Neural progenitor cell (in vitro differentiated cells): ENCODE measurements at regions not wholly inside any gene's neighbourhood (a gene's known extent, or its start where the extent isn't known, plus 50 kb on each side); places are given as distances from the start of the nearest gene placed in this dataset.

Experiments
- DNase-seq: peaks from one replicate; pipeline ENCODE4 v3.0.0-alpha.2; 2016; ENCODE audit warnings: low spot score
- H2AFZ ChIP-seq: fragments of 200-600 bp; sonication (generic); replicated peaks from 2 replicates; pipeline ENCODE4 v1.6.1; 2016; ENCODE audit warnings: antibody characterized with exemption
- H3F3A ChIP-seq: fragments of 200-600 bp; sonication (generic); 2 replicates; pipeline ENCODE4 v1.6.1; 2016; ENCODE audit warnings: antibody characterized with exemption, low read depth
- H3K27ac ChIP-seq: fragments of 200-600 bp; sonication (generic); 2 replicates; pipeline ENCODE4 v1.5.1; 2016; ENCODE audit warnings: mild to moderate bottlenecking
- H3K27me3 ChIP-seq: fragments of 200-600 bp; sonication (generic); 2 replicates; pipeline ENCODE4 v1.6.1; 2016; ENCODE audit warnings: mild to moderate bottlenecking, moderate library complexity
- H3K36me3 ChIP-seq: fragments of 200-600 bp; sonication (generic); 2 replicates; pipeline ENCODE4 v1.5.1; 2016
- H3K4me1 ChIP-seq: fragments of 200-600 bp; sonication (generic); 2 replicates; pipeline ENCODE4 v1.6.1; 2016; ENCODE audit warnings: mixed run types
- H3K4me2 ChIP-seq: fragments of 200-600 bp; sonication (generic); 2 replicates; pipeline ENCODE4 v1.6.1; 2016
- H3K4me3 ChIP-seq: fragments of 200-600 bp; sonication (generic); 2 replicates; pipeline ENCODE4 v1.5.1; 2016
- H3K79me2 ChIP-seq: fragments of 200-600 bp; sonication (generic); 2 replicates; pipeline ENCODE4 v1.6.1; 2016; ENCODE audit warnings: low read depth
- H3K9ac ChIP-seq: fragments of 200-600 bp; sonication (generic); 2 replicates; pipeline ENCODE4 v1.6.1; 2016
- H3K9me3 ChIP-seq: fragments of 200-600 bp; sonication (generic); 2 replicates; pipeline ENCODE4 v1.5.1; 2016; ENCODE audit warnings: low read depth
- H4K20me1 ChIP-seq: fragments of 200-600 bp; sonication (generic); 2 replicates; pipeline ENCODE4 v1.6.1; 2016; ENCODE audit warnings: low read depth
- H3K27ac Mint-ChIP-seq: 3 replicates; pipeline ENCODE4 v1.8.0; 2021; ENCODE audit warnings: mixed read lengths
- H3K27me3 Mint-ChIP-seq: 2 replicates; pipeline ENCODE4 v1.8.0; 2022; ENCODE audit warnings: low read depth, mild to moderate bottlenecking, inconsistent platforms, moderate library complexity, mixed read lengths; ENCODE audit not compliant: insufficient read depth
- H3K36me3 Mint-ChIP-seq: 3 replicates; pipeline ENCODE4 v1.8.0; 2021; ENCODE audit warnings: mixed read lengths
- H3K4me1 Mint-ChIP-seq: 3 replicates; pipeline ENCODE4 v1.8.0; 2021; ENCODE audit warnings: mixed read lengths
- H3K4me3 Mint-ChIP-seq: 3 replicates; pipeline ENCODE4 v1.8.0; 2021; ENCODE audit warnings: mild to moderate bottlenecking, moderate library complexity, mixed read lengths
- H3K9me3 Mint-ChIP-seq: 3 replicates; pipeline ENCODE4 v1.8.0; 2020; ENCODE audit warnings: mixed read lengths
- EZH2 ChIP-seq: fragments of 200-600 bp; sonication (generic); IDR thresholded peaks from 2 replicates; pipeline ENCODE4 v1.6.1; 2017; ENCODE audit warnings: antibody characterized with exemption, mild to moderate bottlenecking, moderate library complexity
- EZH2phosphoT487 ChIP-seq: fragments of 200-600 bp; sonication (generic); IDR thresholded peaks from 2 replicates; pipeline ENCODE4 v1.6.1; 2017; ENCODE audit warnings: antibody characterized with exemption
- TF ChIP-seq, protein P1 (sequence below): fragments of 200-600 bp; sonication (generic); IDR thresholded peaks from 2 replicates; pipeline ENCODE4 v1.5.1; 2017; ENCODE audit warnings: antibody characterized with exemption, mild to moderate bottlenecking

DNA sequence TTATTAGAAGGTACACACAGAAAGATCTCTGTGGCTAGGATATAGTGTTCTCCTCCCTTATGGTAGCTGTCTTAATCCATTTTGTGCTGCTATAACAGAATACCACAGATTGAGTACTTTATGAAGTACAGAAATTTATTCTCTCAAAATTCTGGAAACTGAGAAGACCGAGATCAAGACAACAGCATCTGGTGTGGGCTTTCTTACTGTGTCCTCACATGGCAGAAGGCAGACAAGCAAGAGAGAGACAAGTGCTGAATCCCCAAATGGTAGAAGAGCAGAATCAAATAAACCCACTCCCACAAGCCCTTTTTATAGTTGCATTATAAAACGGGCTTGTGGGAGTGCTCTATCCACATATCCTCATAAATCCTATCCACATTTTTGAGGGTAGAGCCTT lies 373.1 kb downstream of the GABRG1 start:
- Histone ChIP-seq H4K20me1 (no peaks in the 10 kb centered on the region), H3K79me2 (no peaks in the 10 kb centered on the region), H2AFZ (peak overlapping the region; percentile 58), H3K4me2 (no peak overlapping the region), H3K36me3 (no peaks in the 10 kb centered on the region), H3K4me1 (no peaks in the 10 kb centered on the region), H3K27ac (no peak overlapping the region), H3K9me3 (no peaks in the 10 kb centered on the region), H3F3A (no peaks in the 10 kb centered on the region), H3K27me3 (no peaks in the 10 kb centered on the region), H3K4me3 (no peak overlapping the region), H3K9ac (no peak overlapping the region)
- Mint-ChIP-seq H3K4me3 (no peak overlapping the region), H3K27ac (no peak overlapping the region), H3K4me1 (no peaks in the 10 kb centered on the region), H3K27me3 (no peaks in the 10 kb centered on the region), H3K9me3 (no peaks in the 10 kb centered on the region), H3K36me3 (no peaks in the 10 kb centered on the region)
- TF ChIP-seq EZH2 (no peak), EZH2phosphoT487 (no peak)
- TF ChIP-seq, protein P1, sequence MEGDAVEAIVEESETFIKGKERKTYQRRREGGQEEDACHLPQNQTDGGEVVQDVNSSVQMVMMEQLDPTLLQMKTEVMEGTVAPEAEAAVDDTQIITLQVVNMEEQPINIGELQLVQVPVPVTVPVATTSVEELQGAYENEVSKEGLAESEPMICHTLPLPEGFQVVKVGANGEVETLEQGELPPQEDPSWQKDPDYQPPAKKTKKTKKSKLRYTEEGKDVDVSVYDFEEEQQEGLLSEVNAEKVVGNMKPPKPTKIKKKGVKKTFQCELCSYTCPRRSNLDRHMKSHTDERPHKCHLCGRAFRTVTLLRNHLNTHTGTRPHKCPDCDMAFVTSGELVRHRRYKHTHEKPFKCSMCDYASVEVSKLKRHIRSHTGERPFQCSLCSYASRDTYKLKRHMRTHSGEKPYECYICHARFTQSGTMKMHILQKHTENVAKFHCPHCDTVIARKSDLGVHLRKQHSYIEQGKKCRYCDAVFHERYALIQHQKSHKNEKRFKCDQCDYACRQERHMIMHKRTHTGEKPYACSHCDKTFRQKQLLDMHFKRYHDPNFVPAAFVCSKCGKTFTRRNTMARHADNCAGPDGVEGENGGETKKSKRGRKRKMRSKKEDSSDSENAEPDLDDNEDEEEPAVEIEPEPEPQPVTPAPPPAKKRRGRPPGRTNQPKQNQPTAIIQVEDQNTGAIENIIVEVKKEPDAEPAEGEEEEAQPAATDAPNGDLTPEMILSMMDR: no peak
- DNase-seq: no peak

DNA sequence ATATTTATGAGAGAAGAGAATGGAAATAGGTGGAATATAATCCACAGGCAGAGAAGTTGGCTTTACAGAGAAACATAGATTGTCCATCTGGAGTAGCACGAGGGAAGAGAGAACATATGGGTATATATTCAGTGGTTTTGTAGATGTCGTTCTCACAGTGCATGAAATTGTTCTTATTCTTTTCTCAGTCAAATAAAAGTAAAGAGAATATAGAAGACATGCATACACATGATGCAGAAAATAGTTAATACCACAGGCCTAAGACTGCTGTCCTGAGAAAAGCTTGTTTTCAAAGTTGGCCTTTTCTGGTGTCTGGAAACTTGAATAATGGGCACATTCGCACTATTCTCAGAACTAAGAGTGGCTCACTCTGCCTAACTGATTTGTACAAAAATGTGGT lies 378.1 kb downstream of the GABRG1 start:
- Histone ChIP-seq H3K4me2 (no peak overlapping the region), H3K9me3 (peaks cover under 1% of the 10 kb centered on the region), H3K27me3 (no peaks in the 10 kb centered on the region), H3F3A (no peaks in the 10 kb centered on the region), H4K20me1 (no peaks in the 10 kb centered on the region), H3K4me1 (no peaks in the 10 kb centered on the region), H3K36me3 (no peaks in the 10 kb centered on the region), H3K79me2 (no peaks in the 10 kb centered on the region), H3K4me3 (no peak overlapping the region), H3K9ac (no peak overlapping the region), H2AFZ (no peak overlapping the region), H3K27ac (no peak overlapping the region)
- TF ChIP-seq, protein P1: no peak
- TF ChIP-seq EZH2phosphoT487 (no peak), EZH2 (no peak)
- Mint-ChIP-seq H3K4me1 (no peaks in the 10 kb centered on the region), H3K4me3 (no peak overlapping the region), H3K9me3 (peaks cover 5% of the 10 kb centered on the region), H3K36me3 (no peaks in the 10 kb centered on the region), H3K27ac (no peak overlapping the region), H3K27me3 (peaks cover under 1% of the 10 kb centered on the region)
- no peak for DNase-seq

DNA sequence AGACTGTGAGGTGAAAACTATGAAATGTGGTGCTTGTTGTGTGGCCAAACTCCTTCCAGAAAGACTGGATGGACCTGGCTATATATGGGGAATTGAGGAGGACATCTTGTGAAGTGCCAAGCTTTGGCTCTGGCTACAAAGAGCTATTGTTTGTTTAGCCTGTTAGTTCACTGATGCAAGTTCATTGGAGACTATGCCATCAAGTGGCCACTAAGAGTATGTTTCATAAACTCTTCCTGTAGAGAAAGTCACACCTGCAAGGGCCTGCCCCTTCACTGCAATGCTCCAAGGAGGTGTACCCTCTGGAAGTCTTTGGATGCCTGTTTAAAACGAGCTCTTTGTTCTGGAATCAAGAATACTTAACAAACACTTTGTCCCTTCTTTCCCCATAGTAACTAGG lies 382.0 kb downstream of the GABRG1 start:
- H2AFZ ChIP-seq: peak overlapping the region; percentile 40
- H3K4me2 ChIP-seq: no peak overlapping the region
- Mint-ChIP-seq H3K9me3 (peaks cover 17% of the 10 kb centered on the region), H3K27me3 (peaks cover 3% of the 10 kb centered on the region), H3K4me1 (no peaks in the 10 kb centered on the region), H3K36me3 (no peaks in the 10 kb centered on the region), H3K27ac (no peak overlapping the region), H3K4me3 (no peak overlapping the region)
- H4K20me1 ChIP-seq: no peaks in the 10 kb centered on the region
- DNase-seq: peak; percentile 15
- H3K4me3 ChIP-seq: no peak overlapping the region
- no peaks in the 10 kb centered on the region for H3K36me3 ChIP-seq
- no peaks in the 10 kb centered on the region for H3K4me1 ChIP-seq
- peaks cover 4% of the 10 kb centered on the region for H3K9me3 ChIP-seq
- no peak overlapping the region for H3K9ac ChIP-seq
- no peaks in the 10 kb centered on the region for H3F3A ChIP-seq
- TF ChIP-seq, protein P1: no peak
- TF ChIP-seq EZH2phosphoT487 (no peak), EZH2 (no peak)
- H3K79me2 ChIP-seq: no peaks in the 10 kb centered on the region
- H3K27me3 ChIP-seq: no peaks in the 10 kb centered on the region
- H3K27ac ChIP-seq: no peak overlapping the region

DNA sequence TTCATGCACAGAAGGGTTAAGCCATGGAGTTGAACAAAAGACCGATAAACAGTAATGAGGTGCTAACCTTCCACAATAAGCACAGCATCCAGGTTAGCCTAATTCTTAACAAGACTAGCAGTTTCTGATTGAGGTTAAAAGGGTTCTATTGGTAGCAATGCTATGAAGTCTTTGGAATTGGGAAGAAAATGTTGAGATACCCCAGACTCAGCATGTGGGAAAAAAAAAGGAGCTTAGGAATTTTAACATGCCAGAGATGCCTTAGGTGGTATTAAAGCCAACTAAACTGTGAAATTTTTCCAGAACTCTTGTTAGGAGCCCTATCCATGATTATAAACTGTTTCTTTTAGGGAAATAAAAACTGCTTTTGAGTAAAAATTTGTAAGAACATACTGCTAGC lies 391.7 kb downstream of the GABRG1 start:
- H2AFZ ChIP-seq: no peak overlapping the region
- no peak overlapping the region for H3K27ac ChIP-seq
- H3K36me3 Mint-ChIP-seq: no peaks in the 10 kb centered on the region
- H3K9me3 ChIP-seq: no peaks in the 10 kb centered on the region
- no peak for TF ChIP-seq EZH2phosphoT487
- H3K4me3 ChIP-seq: no peak overlapping the region
- H3K4me3 Mint-ChIP-seq: no peak overlapping the region
- H3K9ac ChIP-seq: no peak overlapping the region
- no peaks in the 10 kb centered on the region for H3K27me3 Mint-ChIP-seq
- H3K79me2 ChIP-seq: no peaks in the 10 kb centered on the region
- H3F3A ChIP-seq: no peaks in the 10 kb centered on the region
- H3K27me3 ChIP-seq: no peaks in the 10 kb centered on the region
- DNase-seq: peak; percentile 38
- no peaks in the 10 kb centered on the region for H3K36me3 ChIP-seq
- H3K4me1 ChIP-seq: peaks cover 10% of the 10 kb centered on the region
- no peaks in the 10 kb centered on the region for H3K9me3 Mint-ChIP-seq
- no peaks in the 10 kb centered on the region for H4K20me1 ChIP-seq
- H3K4me2 ChIP-seq: peak overlapping the region; percentile 3
- H3K4me1 Mint-ChIP-seq: peaks cover 6% of the 10 kb centered on the region
- no peak overlapping the region for H3K27ac Mint-ChIP-seq
